Stimulated activated naive B cell treated with anti-CD40 and anti-IgM and Interleukin-4, amounts not matched to agents 10 μg/mL and 1 μg/mL and 100 μg/mL, for 72 hours (primary cell): ENCODE measurements at regions not wholly inside any gene's neighbourhood (a gene's known extent, or its start where the extent isn't known, plus 50 kb on each side); places are given as distances from the start of the nearest gene placed in this dataset.
A peak's percentile ranks its signal among the peaks of the same experiment; 100 is the strongest.

ENCODE experiments used
- ATAC-seq, 2 donors: fragments of 150-1000 bp; cut with Tn5 transposase; replicated peaks; 2 replicates each; pipeline ENCODE4 v1.10.0; 2021; ENCODE audit warnings: moderate library complexity in 1 of 2
- DNase-seq: peaks from one replicate; pipeline ENCODE4 v3.0.0; 2021
- H3K27ac Mint-ChIP-seq: one replicate; pipeline ENCODE4 v1.8.0; 2022; ENCODE audit warnings: mild to moderate bottlenecking, mixed read lengths
- H3K27me3 Mint-ChIP-seq, 2 donors: one replicate each; pipeline ENCODE4 v1.8.0; 2022; ENCODE audit warnings: mixed read lengths in 2 of 2
- H3K36me3 Mint-ChIP-seq, 2 donors: one replicate each; pipeline ENCODE4 v1.8.0; 2022; ENCODE audit warnings: mixed read lengths in 2 of 2, mild to moderate bottlenecking in 1 of 2
- H3K4me1 Mint-ChIP-seq, 2 donors: one replicate each; pipeline ENCODE4 v1.8.0; 2022; ENCODE audit warnings: mixed read lengths in 2 of 2, mild to moderate bottlenecking in 1 of 2
- H3K4me3 Mint-ChIP-seq, 2 donors: one replicate each; pipeline ENCODE4 v1.8.0; 2022; ENCODE audit warnings: mild to moderate bottlenecking in 2 of 2, mixed read lengths in 2 of 2, moderate library complexity in 1 of 2
- H3K9me3 Mint-ChIP-seq, 2 donors: one replicate each; pipeline ENCODE4 v1.8.0; 2022; ENCODE audit warnings: mixed read lengths in 2 of 2, mild to moderate bottlenecking in 1 of 2

GRCh38 chr13:44133626-44134025, 240.0 kb upstream of the SERP2 start:
- no peak overlapping the region for H3K4me3 Mint-ChIP-seq
- ATAC-seq (peak in 1 of 2 donors; percentile 49), DNase-seq (no peak)
- H3K9me3 Mint-ChIP-seq, result no peaks in the 10 kb centered on the region
- no peaks in the 10 kb centered on the region for H3K36me3 Mint-ChIP-seq
- H3K4me1 Mint-ChIP-seq, result peaks cover 7 to 18% of the 10 kb centered on the region in 2 donors
- peaks cover 0 to 5% of the 10 kb centered on the region in 2 donors for H3K27me3 Mint-ChIP-seq
- H3K27ac Mint-ChIP-seq, result no peak overlapping the region

GRCh38 chr13:44135566-44135965, 238.1 kb upstream of the SERP2 start:
- no peak for ATAC-seq
- no peak for DNase-seq
- peaks cover 0 to 5% of the 10 kb centered on the region in 2 donors for H3K27me3 Mint-ChIP-seq
- peaks cover 7 to 18% of the 10 kb centered on the region in 2 donors for H3K4me1 Mint-ChIP-seq
- H3K9me3 Mint-ChIP-seq, result no peaks in the 10 kb centered on the region
- no peak overlapping the region for H3K4me3 Mint-ChIP-seq
- no peak overlapping the region for H3K27ac Mint-ChIP-seq
- no peaks in the 10 kb centered on the region for H3K36me3 Mint-ChIP-seq

GRCh38 chr13:44136696-44137268, 236.8 kb upstream of the SERP2 start:
- no peaks in the 10 kb centered on the region for H3K9me3 Mint-ChIP-seq
- DNase-seq (no peak), ATAC-seq (no peak)
- H3K27me3 Mint-ChIP-seq, result no peaks in the 10 kb centered on the region
- no peak overlapping the region for H3K4me3 Mint-ChIP-seq
- no peaks in the 10 kb centered on the region for H3K36me3 Mint-ChIP-seq
- no peak overlapping the region for H3K27ac Mint-ChIP-seq
- peaks cover 7 to 29% of the 10 kb centered on the region in 2 donors for H3K4me1 Mint-ChIP-seq

DNA sequence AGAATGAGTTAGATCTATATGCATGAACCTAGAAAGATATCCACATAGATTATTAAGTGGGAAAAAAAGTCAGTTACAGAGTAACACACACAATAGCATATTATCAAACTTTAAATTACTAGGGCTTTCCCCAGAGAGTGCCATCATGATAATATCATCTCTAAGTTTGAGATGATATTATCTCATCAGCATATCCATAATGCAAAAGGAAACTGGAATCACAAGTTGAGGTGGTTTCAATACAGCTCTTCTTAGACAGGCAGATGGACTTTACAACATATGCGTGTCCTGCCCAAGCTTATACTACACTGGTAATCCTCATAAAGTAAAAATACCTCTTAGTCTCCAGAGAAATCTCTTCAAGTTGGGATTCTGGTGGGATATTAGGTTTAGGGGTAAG, 236.2 kb upstream of the SERP2 start:
- Mint-ChIP-seq H3K9me3 (no peaks in the 10 kb centered on the region), H3K27me3 (no peaks in the 10 kb centered on the region), H3K4me1 (peaks cover 10 to 29% of the 10 kb centered on the region in 2 donors), H3K36me3 (no peaks in the 10 kb centered on the region), H3K4me3 (no peak overlapping the region), H3K27ac (no peak overlapping the region)
- ATAC-seq (no peak), DNase-seq (no peak)

GRCh38 chr13:44140146-44140545, 233.5 kb upstream of the SERP2 start:
- Mint-ChIP-seq H3K9me3 (no peaks in the 10 kb centered on the region), H3K4me3 (no peak overlapping the region), H3K36me3 (no peaks in the 10 kb centered on the region), H3K27ac (no peak overlapping the region), H3K4me1 (peaks cover 8 to 23% of the 10 kb centered on the region in 2 donors), H3K27me3 (no peaks in the 10 kb centered on the region)
- ATAC-seq (no peak), DNase-seq (no peak)

DNA sequence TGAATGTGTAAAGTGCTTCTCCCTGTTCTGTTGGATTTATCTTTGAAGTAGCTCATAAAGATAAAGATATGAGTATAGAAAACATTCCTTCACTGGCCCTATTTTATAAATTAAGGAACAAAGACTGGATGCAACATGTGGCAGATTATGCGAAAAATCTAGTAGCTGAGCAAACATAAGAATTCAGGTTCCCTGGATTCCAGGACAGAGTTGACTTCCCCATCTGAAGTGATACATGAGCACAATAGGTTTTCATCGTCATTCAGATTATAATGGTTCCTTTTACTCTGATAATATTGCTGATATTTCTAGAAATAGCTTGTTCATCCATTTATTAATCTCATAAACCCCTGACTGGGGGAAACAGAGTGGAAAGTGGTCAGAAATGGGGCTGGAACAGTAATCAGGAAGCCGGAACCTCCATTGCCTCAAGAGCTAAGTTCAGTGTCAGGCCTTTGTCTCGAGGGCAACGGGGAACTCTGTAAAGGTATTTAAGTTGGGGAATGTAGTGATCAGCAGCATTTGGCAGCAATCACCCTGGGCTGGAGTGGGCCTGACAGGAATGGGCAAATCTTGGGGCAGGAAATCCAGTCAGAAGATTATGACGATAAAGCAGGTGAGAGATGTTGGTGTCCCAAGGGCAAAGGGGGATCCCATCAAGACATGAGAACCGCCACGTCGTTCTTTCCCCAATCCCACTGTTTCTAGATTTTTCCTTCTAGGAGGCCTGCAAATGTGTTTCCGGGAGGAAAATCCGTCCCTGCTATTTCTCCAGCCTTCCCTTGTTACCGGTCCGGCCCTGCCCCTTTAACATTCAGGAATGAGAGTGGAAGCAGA, 232.5 kb upstream of the SERP2 start:
- Mint-ChIP-seq H3K27ac (peak overlapping the region; percentile 94), H3K36me3 (no peaks in the 10 kb centered on the region), H3K9me3 (peaks cover 0 to 2% of the 10 kb centered on the region in 2 donors), H3K27me3 (no peaks in the 10 kb centered on the region), H3K4me3 (peak overlapping the region; percentile 90 to 91), H3K4me1 (peaks cover 12 to 31% of the 10 kb centered on the region in 2 donors)
- DNase-seq (no peak), ATAC-seq (no peak)

GRCh38 chr13:44141725-44142539, 231.7 kb upstream of the SERP2 start:
- Mint-ChIP-seq H3K9me3 (peaks cover 5 to 7% of the 10 kb centered on the region in 2 donors), H3K36me3 (no peaks in the 10 kb centered on the region), H3K4me1 (peaks cover 15 to 31% of the 10 kb centered on the region in 2 donors), H3K27ac (peak overlapping the region; percentile 94), H3K4me3 (peak overlapping the region; percentile 90 to 91), H3K27me3 (no peaks in the 10 kb centered on the region)
- ATAC-seq (peak; percentile 99), DNase-seq (peak; percentile 99)

DNA sequence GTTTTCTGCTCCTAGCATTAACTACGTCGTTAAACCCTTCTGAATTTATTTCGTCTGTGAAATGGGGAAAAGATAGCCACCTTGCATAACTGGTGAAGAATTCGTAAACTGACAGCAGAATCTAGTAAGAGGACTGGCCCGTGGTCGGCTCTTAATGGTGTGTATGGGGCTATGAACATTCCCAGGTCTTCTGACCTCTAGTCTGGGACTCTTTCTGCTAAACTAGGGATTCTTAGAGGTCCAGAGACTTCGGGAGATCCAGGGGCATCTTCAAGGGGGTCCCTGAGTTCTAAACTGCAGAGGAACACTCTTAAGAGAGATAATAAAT, 231.1 kb upstream of the SERP2 start:
- no peaks in the 10 kb centered on the region for H3K27me3 Mint-ChIP-seq
- H3K4me3 Mint-ChIP-seq, result peak overlapping the region; percentile 87 to 91
- no peak for ATAC-seq
- H3K27ac Mint-ChIP-seq, result peak overlapping the region; percentile 86
- H3K4me1 Mint-ChIP-seq, result peaks cover 15 to 33% of the 10 kb centered on the region in 2 donors
- DNase-seq, result no peak
- H3K36me3 Mint-ChIP-seq, result no peaks in the 10 kb centered on the region
- peaks cover 5 to 7% of the 10 kb centered on the region in 2 donors for H3K9me3 Mint-ChIP-seq

DNA sequence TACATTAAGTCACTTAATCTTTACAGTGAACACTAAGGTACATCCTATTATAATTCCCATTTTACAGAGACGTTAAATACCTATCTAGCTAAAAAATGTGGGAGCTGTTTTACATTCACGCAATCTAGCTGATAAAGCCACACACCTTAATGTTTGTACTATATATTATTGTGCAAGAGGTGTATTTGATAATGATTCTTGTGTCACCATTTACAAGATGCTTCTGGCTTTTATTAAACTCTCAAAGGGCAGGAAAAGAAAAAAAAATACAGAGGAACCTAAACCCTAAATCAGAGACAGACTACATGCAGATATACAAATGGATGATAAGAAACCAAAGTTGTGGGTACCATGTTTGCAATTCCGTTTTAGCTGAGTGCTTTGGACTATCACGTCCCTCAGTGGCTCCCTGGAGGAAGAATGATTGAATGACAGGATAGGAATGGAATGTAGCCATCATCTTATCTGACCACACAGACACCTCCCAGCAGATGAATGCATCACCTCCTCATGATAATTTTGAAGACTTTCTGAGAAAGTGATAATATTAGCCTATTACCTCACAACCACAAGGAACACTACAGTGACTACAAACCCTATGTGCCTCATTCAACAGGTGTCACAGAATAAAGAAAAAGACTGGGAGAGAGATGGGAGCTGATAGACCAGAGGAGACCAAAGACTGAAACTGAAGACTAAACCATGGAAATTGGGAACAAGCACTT, 230.5 kb upstream of the SERP2 start:
- ATAC-seq (no peak), DNase-seq (no peak)
- H3K9me3 Mint-ChIP-seq, result peaks cover 5 to 7% of the 10 kb centered on the region in 2 donors
- peaks cover 15 to 33% of the 10 kb centered on the region in 2 donors for H3K4me1 Mint-ChIP-seq
- no peaks in the 10 kb centered on the region for H3K36me3 Mint-ChIP-seq
- no peak overlapping the region for H3K4me3 Mint-ChIP-seq
- H3K27ac Mint-ChIP-seq, result no peak overlapping the region
- no peaks in the 10 kb centered on the region for H3K27me3 Mint-ChIP-seq

DNA sequence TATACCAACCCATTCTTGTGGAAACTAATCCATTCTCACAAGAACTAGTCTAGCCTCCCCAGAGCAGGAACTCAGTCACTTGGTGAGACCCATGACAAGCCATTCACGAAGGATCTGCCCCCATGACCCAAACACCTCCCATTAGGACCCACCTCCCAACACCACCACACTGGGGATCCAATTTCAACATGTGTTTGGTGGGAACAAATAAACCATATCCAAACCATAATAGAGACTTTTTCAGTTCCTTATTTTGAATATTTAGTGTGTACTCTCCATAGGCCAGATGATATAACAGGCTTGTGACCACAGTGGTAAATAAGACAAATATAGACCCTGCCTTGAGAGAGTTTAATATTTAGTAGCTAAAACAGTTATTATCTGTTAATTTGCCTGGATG, 227.5 kb upstream of the SERP2 start:
- H3K27me3 Mint-ChIP-seq, result no peaks in the 10 kb centered on the region
- no peak overlapping the region for H3K27ac Mint-ChIP-seq
- ATAC-seq, result no peak
- peaks cover 5 to 7% of the 10 kb centered on the region in 2 donors for H3K9me3 Mint-ChIP-seq
- peaks cover 15 to 29% of the 10 kb centered on the region in 2 donors for H3K4me1 Mint-ChIP-seq
- no peak overlapping the region for H3K4me3 Mint-ChIP-seq
- no peaks in the 10 kb centered on the region for H3K36me3 Mint-ChIP-seq
- no peak for DNase-seq

- Mint-ChIP-seq H3K27ac (no peak overlapping the region), H3K4me1 (peaks cover 15 to 22% of the 10 kb centered on the region in 2 donors), H3K9me3 (peaks cover 5 to 7% of the 10 kb centered on the region in 2 donors), H3K4me3 (no peak overlapping the region), H3K36me3 (no peaks in the 10 kb centered on the region), H3K27me3 (no peaks in the 10 kb centered on the region)
- DNase-seq, result no peak
- ATAC-seq, result no peak
Observed at GRCh38 chr13:44147233-44147632, 226.4 kb upstream of the SERP2 start.

- H3K27ac Mint-ChIP-seq, result no peak overlapping the region
- H3K36me3 Mint-ChIP-seq, result no peaks in the 10 kb centered on the region
- no peaks in the 10 kb centered on the region for H3K27me3 Mint-ChIP-seq
- H3K4me3 Mint-ChIP-seq, result no peak overlapping the region
- H3K9me3 Mint-ChIP-seq, result peaks cover 5 to 7% of the 10 kb centered on the region in 2 donors
- peaks cover 11 to 22% of the 10 kb centered on the region in 2 donors for H3K4me1 Mint-ChIP-seq
- ATAC-seq, result no peak
- DNase-seq, result no peak
Observed at GRCh38 chr13:44147648-44148047, 226.0 kb upstream of the SERP2 start.

DNA sequence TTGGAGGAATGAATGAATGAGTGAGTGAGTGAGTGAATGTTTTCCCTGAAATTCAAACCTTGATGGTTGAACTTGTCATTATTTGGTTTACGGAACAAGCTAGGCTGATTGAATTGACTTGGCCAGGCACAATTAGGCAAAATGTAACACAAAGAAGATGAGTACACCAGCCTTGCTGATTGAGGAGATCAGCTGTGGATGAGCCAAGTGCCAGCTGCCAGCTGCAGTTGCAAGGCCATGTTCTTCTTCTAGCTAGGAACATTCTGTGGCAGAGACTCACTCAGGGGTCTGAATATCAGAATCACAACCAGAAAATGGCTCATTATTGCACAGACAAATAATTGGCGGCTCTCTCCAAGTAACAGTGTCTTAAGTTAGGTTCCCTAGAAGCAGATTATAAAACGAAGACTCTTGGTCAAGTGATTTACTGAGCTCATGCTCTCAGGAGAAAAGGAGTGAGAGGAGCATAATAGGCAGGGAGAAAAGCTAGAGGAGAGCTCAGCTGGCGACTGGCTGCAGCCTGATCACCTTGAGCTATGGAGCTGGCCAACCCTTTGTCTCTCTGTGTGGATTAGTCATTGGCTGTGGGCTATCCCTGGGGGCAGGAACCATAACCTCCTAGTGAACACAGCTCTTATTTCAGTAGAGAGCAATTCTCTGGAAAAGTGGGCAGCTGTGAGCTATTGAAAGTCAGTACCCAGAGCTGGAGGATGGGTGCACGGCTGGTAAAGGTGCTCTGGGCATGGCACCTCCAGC, 225.3 kb upstream of the SERP2 start:
- no peaks in the 10 kb centered on the region for H3K27me3 Mint-ChIP-seq
- H3K36me3 Mint-ChIP-seq, result no peaks in the 10 kb centered on the region
- H3K4me3 Mint-ChIP-seq, result no peak overlapping the region
- DNase-seq (no peak), ATAC-seq (no peak)
- H3K4me1 Mint-ChIP-seq, result peaks cover 11 to 22% of the 10 kb centered on the region in 2 donors
- peaks cover 5 to 7% of the 10 kb centered on the region in 2 donors for H3K9me3 Mint-ChIP-seq
- no peak overlapping the region for H3K27ac Mint-ChIP-seq
